ENCODE measurements at regions not wholly inside any gene's neighbourhood (a gene's known extent, or its start where the extent isn't known, plus 50 kb on each side); places are given as distances from the start of the nearest gene placed in this dataset.

GRCh38 chr3:23676093-23676492 is 129.7 kb upstream of the UBE2E1 start:
- no peak for TF ChIP-seq POLR2A (IDR thresholded peaks at IDR 0.05)
- TF ChIP-seq, protein P1, sequence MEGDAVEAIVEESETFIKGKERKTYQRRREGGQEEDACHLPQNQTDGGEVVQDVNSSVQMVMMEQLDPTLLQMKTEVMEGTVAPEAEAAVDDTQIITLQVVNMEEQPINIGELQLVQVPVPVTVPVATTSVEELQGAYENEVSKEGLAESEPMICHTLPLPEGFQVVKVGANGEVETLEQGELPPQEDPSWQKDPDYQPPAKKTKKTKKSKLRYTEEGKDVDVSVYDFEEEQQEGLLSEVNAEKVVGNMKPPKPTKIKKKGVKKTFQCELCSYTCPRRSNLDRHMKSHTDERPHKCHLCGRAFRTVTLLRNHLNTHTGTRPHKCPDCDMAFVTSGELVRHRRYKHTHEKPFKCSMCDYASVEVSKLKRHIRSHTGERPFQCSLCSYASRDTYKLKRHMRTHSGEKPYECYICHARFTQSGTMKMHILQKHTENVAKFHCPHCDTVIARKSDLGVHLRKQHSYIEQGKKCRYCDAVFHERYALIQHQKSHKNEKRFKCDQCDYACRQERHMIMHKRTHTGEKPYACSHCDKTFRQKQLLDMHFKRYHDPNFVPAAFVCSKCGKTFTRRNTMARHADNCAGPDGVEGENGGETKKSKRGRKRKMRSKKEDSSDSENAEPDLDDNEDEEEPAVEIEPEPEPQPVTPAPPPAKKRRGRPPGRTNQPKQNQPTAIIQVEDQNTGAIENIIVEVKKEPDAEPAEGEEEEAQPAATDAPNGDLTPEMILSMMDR (IDR thresholded peaks at IDR 0.05): no peak

Data from breast epithelium (tissue), 3 donors.